Right atrium auricular region (tissue), 2 donors: ENCODE measurements at regions not wholly inside any gene's neighbourhood (a gene's known extent, or its start where the extent isn't known, plus 50 kb on each side); places are given as distances from the start of the nearest gene placed in this dataset.

Experiments used
- DNase-seq: peaks from one replicate; pipeline ENCODE4 v3.0.0-alpha.2; 2019; ENCODE audit warnings: low spot score
- H3K27ac ChIP-seq, 2 donors: fragments of 200-600 bp; sonication (generic); 1 replicate in 1 of 2; 2 replicates in 1 of 2; pipeline ENCODE4 v1.5.1; 2016 to 2019
- H3K27me3 ChIP-seq, 2 donors: fragments of 200-600 bp; sonication (generic); one replicate each; pipeline versions ENCODE4 v1.5.1 to v1.6.0; 2017 to 2019
- H3K36me3 ChIP-seq: fragments of 200-600 bp; sonication (generic); one replicate; pipeline ENCODE4 v1.5.1; 2016
- H3K4me1 ChIP-seq, 2 donors: fragments of 200-600 bp; sonication (generic); one replicate each; pipeline versions ENCODE4 v1.5.1 to v1.6.0; 2017 to 2019
- H3K4me3 ChIP-seq, 2 donors: fragments of 200-600 bp; sonication (generic); 1 replicate in 1 of 2; 2 replicates in 1 of 2; pipeline ENCODE4 v1.5.1; 2017 to 2019; ENCODE audit warnings: mild to moderate bottlenecking in 1 of 2, moderate library complexity in 1 of 2
- H3K9me3 ChIP-seq, 2 donors: fragments of 200-600 bp; sonication (generic); one replicate each; pipeline ENCODE4 v1.5.1; 2019
- TF ChIP-seq, protein P1 (sequence below), 2 donors: fragments of 200-600 bp; sonication (generic); IDR thresholded peaks; one replicate each; pipeline ENCODE4 v1.5.1; 2019; ENCODE audit warnings: antibody characterized with exemption in 2 of 2

DNA sequence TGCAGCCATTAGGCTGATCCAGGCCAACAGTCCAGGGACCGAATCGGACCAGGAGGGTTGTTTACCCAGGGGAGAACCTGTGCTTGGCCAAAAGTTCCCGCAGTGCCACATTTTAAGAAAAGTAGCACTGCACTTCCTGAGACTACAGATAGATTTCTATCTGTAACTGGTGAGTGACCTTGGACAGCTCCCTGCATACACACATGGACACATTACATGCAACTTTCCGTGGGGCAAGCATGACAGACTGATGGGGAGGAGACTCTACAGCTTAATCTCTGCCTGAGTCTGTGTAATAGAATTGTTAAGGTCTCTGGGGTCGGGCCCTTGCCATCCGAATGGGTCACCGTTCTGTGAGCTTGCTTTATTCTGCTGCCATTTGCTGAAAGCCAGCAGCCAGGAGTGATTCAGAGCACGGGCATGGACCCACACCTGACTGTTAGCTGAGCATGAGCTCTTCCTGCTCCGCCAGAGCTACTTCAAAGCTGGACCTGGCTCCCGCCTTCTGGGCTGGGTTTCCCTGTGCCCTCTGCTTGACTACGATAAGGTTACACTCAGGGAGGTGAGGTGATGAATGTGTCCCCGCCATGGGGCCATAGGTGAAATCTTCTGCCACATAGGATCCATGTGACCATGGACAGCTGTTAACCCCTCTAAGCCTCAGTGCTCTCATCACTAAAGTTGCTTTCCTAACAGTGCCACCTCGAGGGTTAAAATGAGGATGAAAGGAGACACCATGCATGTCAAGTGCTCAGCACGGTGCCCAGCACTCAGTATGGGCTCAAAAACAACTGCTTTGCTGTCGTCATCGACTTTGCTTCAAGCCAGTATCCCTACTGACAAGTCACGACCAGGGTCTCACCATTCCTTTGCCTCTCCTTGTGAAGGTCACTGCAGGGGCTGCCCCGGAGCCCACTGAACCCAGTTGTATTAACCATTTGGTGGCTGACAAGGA, 200.0 kb downstream of the MELK start:
- no peaks in the 10 kb centered on the region for H3K4me1 ChIP-seq
- H3K36me3 ChIP-seq = no peaks in the 10 kb centered on the region
- DNase-seq = no peak
- no peak overlapping the region for H3K4me3 ChIP-seq
- TF ChIP-seq, protein P1, sequence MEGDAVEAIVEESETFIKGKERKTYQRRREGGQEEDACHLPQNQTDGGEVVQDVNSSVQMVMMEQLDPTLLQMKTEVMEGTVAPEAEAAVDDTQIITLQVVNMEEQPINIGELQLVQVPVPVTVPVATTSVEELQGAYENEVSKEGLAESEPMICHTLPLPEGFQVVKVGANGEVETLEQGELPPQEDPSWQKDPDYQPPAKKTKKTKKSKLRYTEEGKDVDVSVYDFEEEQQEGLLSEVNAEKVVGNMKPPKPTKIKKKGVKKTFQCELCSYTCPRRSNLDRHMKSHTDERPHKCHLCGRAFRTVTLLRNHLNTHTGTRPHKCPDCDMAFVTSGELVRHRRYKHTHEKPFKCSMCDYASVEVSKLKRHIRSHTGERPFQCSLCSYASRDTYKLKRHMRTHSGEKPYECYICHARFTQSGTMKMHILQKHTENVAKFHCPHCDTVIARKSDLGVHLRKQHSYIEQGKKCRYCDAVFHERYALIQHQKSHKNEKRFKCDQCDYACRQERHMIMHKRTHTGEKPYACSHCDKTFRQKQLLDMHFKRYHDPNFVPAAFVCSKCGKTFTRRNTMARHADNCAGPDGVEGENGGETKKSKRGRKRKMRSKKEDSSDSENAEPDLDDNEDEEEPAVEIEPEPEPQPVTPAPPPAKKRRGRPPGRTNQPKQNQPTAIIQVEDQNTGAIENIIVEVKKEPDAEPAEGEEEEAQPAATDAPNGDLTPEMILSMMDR (IDR thresholded peaks at IDR 0.05) = no peak
- H3K9me3 ChIP-seq = no peaks in the 10 kb centered on the region
- no peaks in the 10 kb centered on the region for H3K27me3 ChIP-seq
- no peak overlapping the region for H3K27ac ChIP-seq

DNA sequence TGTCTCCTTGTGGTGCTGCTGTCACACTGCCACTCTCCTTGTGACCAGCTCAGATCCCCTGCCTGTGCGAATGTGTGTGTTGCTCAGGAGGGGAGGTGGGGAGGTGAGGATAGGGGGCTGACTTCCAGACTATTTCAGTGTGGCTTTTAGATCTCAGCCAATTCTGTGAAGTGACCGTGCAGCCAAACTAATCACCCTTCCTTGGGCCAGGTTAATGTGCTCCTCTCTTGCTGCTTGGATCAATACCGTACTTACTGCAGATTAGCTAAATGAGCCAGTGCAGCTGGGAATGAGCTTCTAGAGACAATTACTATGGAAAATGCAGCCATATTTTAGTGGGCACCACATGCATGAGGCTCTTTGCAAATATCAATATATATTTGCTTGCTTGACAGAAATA, 206.0 kb downstream of the MELK start:
- TF ChIP-seq, protein P1 (IDR thresholded peaks at IDR 0.05) = no peak
- no peak for DNase-seq
- no peak overlapping the region for H3K4me3 ChIP-seq
- H3K27ac ChIP-seq = no peak overlapping the region
- no peaks in the 10 kb centered on the region for H3K27me3 ChIP-seq
- no peaks in the 10 kb centered on the region for H3K9me3 ChIP-seq
- no peaks in the 10 kb centered on the region for H3K36me3 ChIP-seq
- H3K4me1 ChIP-seq = no peaks in the 10 kb centered on the region

DNA sequence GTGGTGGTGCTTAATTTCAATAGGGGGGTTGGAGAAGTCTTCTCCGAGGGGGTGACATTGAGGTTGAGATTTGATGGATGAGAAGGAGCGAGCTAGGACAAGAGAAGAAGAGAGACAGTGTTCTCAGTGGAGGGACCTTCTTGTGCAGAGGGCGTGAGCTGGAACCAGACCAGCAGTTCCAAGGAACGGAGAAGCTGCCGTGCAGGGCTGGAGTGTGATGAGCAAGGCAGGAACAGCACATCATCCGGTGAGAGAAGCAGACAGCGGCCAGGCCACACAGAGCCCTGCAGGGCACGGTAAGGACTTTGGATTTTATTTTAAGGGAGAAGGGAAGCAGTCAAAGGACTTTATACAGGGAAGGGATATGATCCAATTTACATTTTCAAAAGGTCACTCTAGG, 206.9 kb downstream of the MELK start:
- H3K27me3 ChIP-seq = no peaks in the 10 kb centered on the region
- TF ChIP-seq, protein P1 (IDR thresholded peaks at IDR 0.05) = no peak
- H3K9me3 ChIP-seq = no peaks in the 10 kb centered on the region

DNA sequence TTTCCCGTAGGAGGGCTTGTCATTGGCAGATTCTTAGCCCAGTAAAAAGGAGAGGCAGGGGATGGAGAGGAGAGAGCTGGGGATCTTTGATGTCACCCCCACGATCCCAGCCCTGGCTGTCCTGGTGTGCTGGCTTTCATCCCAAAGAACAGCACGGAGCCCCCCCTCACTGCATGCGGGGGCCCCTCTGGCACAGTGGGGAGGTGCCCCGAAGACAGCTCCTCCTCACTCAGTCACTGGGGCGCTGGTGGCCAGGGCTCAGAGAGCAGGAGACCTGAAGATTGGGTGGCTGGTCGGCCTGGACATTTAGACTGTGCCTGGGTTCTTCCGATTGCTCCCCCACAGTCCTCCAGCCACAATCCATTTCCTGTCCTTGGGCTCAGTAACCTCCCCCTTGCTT, 207.5 kb downstream of the MELK start:
- no peaks in the 10 kb centered on the region for H3K4me1 ChIP-seq
- no peak for DNase-seq
- H3K9me3 ChIP-seq = no peaks in the 10 kb centered on the region
- H3K27ac ChIP-seq = no peak overlapping the region
- no peaks in the 10 kb centered on the region for H3K36me3 ChIP-seq
- peak overlapping the region in 1 of 2 donors; percentile 19 for H3K4me3 ChIP-seq
- TF ChIP-seq, protein P1 (IDR thresholded peaks at IDR 0.05) = no peak
- no peaks in the 10 kb centered on the region for H3K27me3 ChIP-seq

More for the DNA sequence above, 206.9 kb downstream of the MELK start:
- Histone ChIP-seq H3K4me3 (no peak overlapping the region), H3K27ac (no peak overlapping the region), H3K36me3 (no peaks in the 10 kb centered on the region), H3K4me1 (no peaks in the 10 kb centered on the region)
- DNase-seq = no peak

DNA sequence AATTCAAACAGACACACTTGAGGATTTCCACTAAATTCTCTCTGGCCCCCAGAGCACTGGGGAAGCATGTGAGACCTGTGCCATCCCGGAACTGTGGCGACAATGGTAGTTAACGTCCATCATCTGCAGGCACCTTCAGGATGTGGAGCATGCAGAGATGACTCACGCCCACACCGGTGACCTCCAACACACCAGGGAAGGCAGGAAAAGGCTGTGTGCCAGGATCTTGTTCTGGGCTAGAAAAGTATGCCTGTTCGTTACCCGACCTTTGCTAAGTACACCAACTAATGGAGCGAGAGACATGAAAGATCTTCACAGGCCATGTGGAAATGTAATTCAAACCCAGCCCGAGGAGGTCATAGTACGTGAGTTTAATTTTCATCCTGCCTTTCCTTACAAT, 208.8 kb downstream of the MELK start:
- Histone ChIP-seq H3K4me1 (no peaks in the 10 kb centered on the region), H3K4me3 (no peak overlapping the region), H3K9me3 (no peaks in the 10 kb centered on the region), H3K27ac (no peak overlapping the region), H3K36me3 (no peaks in the 10 kb centered on the region), H3K27me3 (no peaks in the 10 kb centered on the region)
- no peak for DNase-seq
- TF ChIP-seq, protein P1 (IDR thresholded peaks at IDR 0.05) = no peak
